ENCODE measurements at regions not wholly inside any gene's neighbourhood (a gene's known extent, or its start where the extent isn't known, plus 50 kb on each side); places are given as distances from the start of the nearest gene placed in this dataset.

DNA sequence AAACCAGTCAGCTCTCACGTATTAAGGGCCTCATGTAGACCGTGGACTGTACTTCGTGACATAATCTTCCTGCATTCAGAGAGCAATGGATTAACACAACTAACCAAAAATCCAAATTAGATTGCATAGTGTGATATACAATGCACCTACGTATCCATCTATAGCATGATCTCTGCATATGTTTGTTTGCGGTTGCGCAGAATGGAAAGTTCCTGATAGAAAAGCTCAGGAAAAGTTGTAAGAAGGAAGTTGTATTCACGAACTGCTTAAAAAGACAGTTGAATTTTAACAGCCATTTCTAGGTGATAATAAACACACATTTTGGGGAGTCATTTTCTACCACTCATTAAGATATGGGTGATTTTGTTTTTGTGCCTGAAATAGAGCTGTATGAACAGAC is 869.0 kb downstream of the TLE4 start:
- 95 to 97% methylated on average over 7 of the region's 7 CpGs for WGBS, 2 donors (ENCODE audit: low coverage in 1 of 2)
- no peak for TF ChIP-seq CTCF (IDR thresholded peaks at IDR 0.05)
- no peak overlapping the region for H3K4me3 ChIP-seq

GRCh38 chr9:80437825-80438224 is 866.1 kb downstream of the TLE4 start:
- no peaks in the 10 kb centered on the region for H3K36me3 ChIP-seq
- no peak for ATAC-seq

More for the DNA sequence above, 869.0 kb downstream of the TLE4 start:
- Histone ChIP-seq H3K36me3 (no peaks in the 10 kb centered on the region), H3K27me3 (no peaks in the 10 kb centered on the region), H3K9me3 (no peaks in the 10 kb centered on the region), H3K27ac (no peak overlapping the region), H3K4me1 (no peaks in the 10 kb centered on the region)
- no peak for ATAC-seq

GRCh38 chr9:80437091-80437640 is 865.4 kb downstream of the TLE4 start:
- Histone ChIP-seq H3K27ac (no peak overlapping the region), H3K27me3 (no peaks in the 10 kb centered on the region), H3K4me1 (no peaks in the 10 kb centered on the region), H3K36me3 (no peaks in the 10 kb centered on the region), H3K9me3 (no peaks in the 10 kb centered on the region), H3K4me3 (no peak overlapping the region)
- WGBS, 2 donors (ENCODE audit: low coverage in 1 of 2): 93 to 94% methylated on average over 2 of the region's 2 CpGs
- no peak for ATAC-seq
- TF ChIP-seq EP300 (IDR thresholded peaks at IDR 0.05) (no peak), POLR2A (IDR thresholded peaks at IDR 0.05) (no peak), POLR2AphosphoS5 (IDR thresholded peaks at IDR 0.05) (no peak), CTCF (IDR thresholded peaks at IDR 0.05) (no peak)

More at GRCh38 chr9:80437825-80438224, 866.1 kb downstream of the TLE4 start:
- WGBS, 2 donors (ENCODE audit: low coverage in 1 of 2): 50 to 77% methylated on average over 1 of the region's 1 CpG
- Histone ChIP-seq H3K4me3 (no peak overlapping the region), H3K27ac (no peak overlapping the region), H3K9me3 (no peaks in the 10 kb centered on the region), H3K4me1 (no peaks in the 10 kb centered on the region), H3K27me3 (no peaks in the 10 kb centered on the region)
- TF ChIP-seq EP300 (IDR thresholded peaks at IDR 0.05) (no peak), CTCF (IDR thresholded peaks at IDR 0.05) (no peak), POLR2AphosphoS5 (IDR thresholded peaks at IDR 0.05) (no peak), POLR2A (IDR thresholded peaks at IDR 0.05) (no peak)

DNA sequence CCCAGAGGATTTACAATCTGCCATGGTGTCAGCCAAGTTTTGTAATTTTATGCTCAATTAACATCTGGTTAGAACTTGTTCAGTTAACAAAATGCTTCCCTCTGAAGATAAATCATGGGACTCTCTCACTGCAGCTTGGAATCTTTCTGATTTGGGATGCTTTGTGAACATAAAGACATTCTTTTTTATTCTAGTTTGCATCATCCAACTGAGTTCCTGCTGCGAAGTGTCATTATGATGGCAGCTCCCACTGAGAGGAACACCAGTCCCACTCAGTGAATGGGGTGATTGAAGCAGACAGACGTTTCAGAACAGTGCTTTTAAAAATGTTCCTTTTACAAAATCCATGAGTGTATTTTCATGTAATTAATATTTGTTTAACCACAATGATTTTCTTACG is 863.8 kb downstream of the TLE4 start:
- Histone ChIP-seq H3K4me3 (no peak overlapping the region), H3K27me3 (no peaks in the 10 kb centered on the region), H3K9me3 (no peaks in the 10 kb centered on the region), H3K27ac (no peak overlapping the region), H3K36me3 (no peaks in the 10 kb centered on the region), H3K4me1 (no peaks in the 10 kb centered on the region)
- WGBS, 2 donors (ENCODE audit: low coverage in 1 of 2): 54 to 55% methylated on average over 2 to 3 of the region's 3 CpGs
- TF ChIP-seq CTCF (IDR thresholded peaks at IDR 0.05): no peak
- TF ChIP-seq POLR2A (IDR thresholded peaks at IDR 0.05): no peak
- TF ChIP-seq EP300 (IDR thresholded peaks at IDR 0.05): no peak
- ATAC-seq: no peak

- Histone ChIP-seq H3K4me1 (no peaks in the 10 kb centered on the region), H3K9me3 (no peaks in the 10 kb centered on the region), H3K27ac (no peak overlapping the region), H3K36me3 (no peaks in the 10 kb centered on the region), H3K4me3 (no peak overlapping the region), H3K27me3 (no peaks in the 10 kb centered on the region)
- WGBS, 2 donors (ENCODE audit: low coverage in 1 of 2): 83 to 88% methylated on average over 1 of the region's 1 CpG
- TF ChIP-seq POLR2AphosphoS5 (IDR thresholded peaks at IDR 0.05) (no peak), POLR2A (IDR thresholded peaks at IDR 0.05) (no peak), CTCF (IDR thresholded peaks at IDR 0.05) (no peak), EP300 (IDR thresholded peaks at IDR 0.05) (no peak)
- ATAC-seq: no peak
These were observed 855.2 kb downstream of the TLE4 start for GRCh38 chr9:80426992-80427391.
